SK-N-SH treated with all-trans-retinoic acid at 6 μM for 48 hours (cell line): ENCODE measurements at regions not wholly inside any gene's neighbourhood (a gene's known extent, or its start where the extent isn't known, plus 50 kb on each side); places are given as distances from the start of the nearest gene placed in this dataset.

ENCODE experiments used
- ATAC-seq: fragments of 200-7000 bp; cut with Tn5 transposase; 3 replicates; pipeline ENCODE4 v1.9.1; 2020; ENCODE audit warnings: mild to moderate bottlenecking, moderate library complexity
- ARNTL ChIP-seq: fragments of 450-650 bp; formaldehyde crosslinking; IDR thresholded peaks from 2 replicates; pipeline ENCODE4 v1.5.0; 2020; ENCODE audit warnings: low read depth, mild to moderate bottlenecking, moderate library complexity, borderline replicate concordance
- BACH2 ChIP-seq: fragments of 250-450 bp; sonication (Bioruptor Pico); IDR thresholded peaks from 2 replicates; pipeline ENCODE4 v1.9.0; 2021; ENCODE audit warnings: mild to moderate bottlenecking, borderline replicate concordance
- CSDC2 ChIP-seq: fragments of 250-450 bp; sonication (Bioruptor Pico); IDR thresholded peaks from 2 replicates; pipeline ENCODE4 v1.5.0; 2020; ENCODE audit warnings: mild to moderate bottlenecking, moderate library complexity
- ESRRG ChIP-seq: fragments of 250-450 bp; sonication (Bioruptor Pico); IDR thresholded peaks from 2 replicates; pipeline ENCODE4 v1.6.1; 2021; ENCODE audit warnings: mild to moderate bottlenecking
- GLIS3 ChIP-seq: fragments of 250-450 bp; sonication (Bioruptor Pico); IDR thresholded peaks from 2 replicates; pipeline ENCODE4 v1.5.0; 2020; ENCODE audit warnings: mild to moderate bottlenecking, moderate library complexity
- ISL1 ChIP-seq: fragments of 250-450 bp; sonication (Bioruptor Pico); IDR thresholded peaks from 2 replicates; pipeline ENCODE4 v2.1.2; 2022; ENCODE audit warnings: mild to moderate bottlenecking, moderate library complexity
- OSR1 ChIP-seq: fragments of 250-450 bp; sonication (Bioruptor Pico); IDR thresholded peaks from 2 replicates; pipeline ENCODE4 v1.8.0; 2022; ENCODE audit warnings: moderate library complexity, mild to moderate bottlenecking, inconsistent platforms
- RARB ChIP-seq: fragments of 250-450 bp; sonication (Bioruptor Pico); IDR thresholded peaks from 2 replicates; pipeline ENCODE4 v1.8.0; 2021; ENCODE audit warnings: mild to moderate bottlenecking, moderate library complexity
- SNAI2 ChIP-seq: fragments of 250-450 bp; sonication (Bioruptor Pico); IDR thresholded peaks from 2 replicates; pipeline ENCODE4 v1.5.0; 2020; ENCODE audit warnings: mild to moderate bottlenecking, moderate library complexity
- TCF4 ChIP-seq: fragments of 250-450 bp; sonication (Bioruptor Pico); IDR thresholded peaks from 2 replicates; pipeline ENCODE4 v1.8.0; 2021; ENCODE audit warnings: mild to moderate bottlenecking, moderate library complexity, borderline replicate concordance
- TOX ChIP-seq: fragments of 250-450 bp; sonication (Bioruptor Pico); IDR thresholded peaks from 2 replicates; pipeline ENCODE4 v1.8.0; 2021; ENCODE audit warnings: mild to moderate bottlenecking, moderate library complexity, borderline replicate concordance
- ZFP3 ChIP-seq: fragments of 250-450 bp; sonication (Bioruptor Pico); IDR thresholded peaks from 2 replicates; pipeline ENCODE4 v1.5.0; 2020; ENCODE audit warnings: mild to moderate bottlenecking, moderate library complexity
- ZFP30 ChIP-seq: fragments of 450-650 bp; formaldehyde crosslinking; IDR thresholded peaks from 2 replicates; pipeline ENCODE4 v1.5.0; 2022; ENCODE audit warnings: mild to moderate bottlenecking, moderate library complexity
- ZNF565 ChIP-seq: fragments of 450-650 bp; formaldehyde crosslinking; conservative IDR thresholded peaks from 2 replicates; pipeline ENCODE4 v1.5.0; 2020; ENCODE audit warnings: low read depth, mild to moderate bottlenecking, moderate library complexity
- ZNF70 ChIP-seq: fragments of 450-650 bp; formaldehyde crosslinking; IDR thresholded peaks from 2 replicates; pipeline ENCODE4 v1.5.0; 2020; ENCODE audit warnings: mild to moderate bottlenecking, moderate library complexity
- ZNF8 ChIP-seq: fragments of 450-650 bp; formaldehyde crosslinking; IDR thresholded peaks from 2 replicates; pipeline ENCODE4 v1.5.0; 2020; ENCODE audit warnings: mild to moderate bottlenecking, moderate library complexity
- TF ChIP-seq, protein P1 (sequence below): fragments of 250-450 bp; sonication (Bioruptor Pico); IDR thresholded peaks from 2 replicates; pipeline ENCODE4 v1.5.0; 2020; ENCODE audit warnings: mild to moderate bottlenecking, moderate library complexity
- TF ChIP-seq, protein P2 (sequence below): fragments of 250-450 bp; sonication (Bioruptor Pico); IDR thresholded peaks from 2 replicates; pipeline ENCODE4 v1.8.0; 2021; ENCODE audit warnings: low read depth, mild to moderate bottlenecking, moderate library complexity, borderline replicate concordance
- TF ChIP-seq, protein P3 (sequence below): fragments of 250-450 bp; sonication (Bioruptor Pico); IDR thresholded peaks from 2 replicates; pipeline ENCODE4 v1.8.0; 2020; ENCODE audit warnings: mild to moderate bottlenecking, moderate library complexity, borderline replicate concordance
- TF ChIP-seq, protein P4 (sequence below): fragments of 250-450 bp; sonication (Bioruptor Pico); IDR thresholded peaks from 2 replicates; pipeline ENCODE4 v1.5.1; 2020; ENCODE audit warnings: low read depth, mild to moderate bottlenecking, moderate library complexity

DNA sequence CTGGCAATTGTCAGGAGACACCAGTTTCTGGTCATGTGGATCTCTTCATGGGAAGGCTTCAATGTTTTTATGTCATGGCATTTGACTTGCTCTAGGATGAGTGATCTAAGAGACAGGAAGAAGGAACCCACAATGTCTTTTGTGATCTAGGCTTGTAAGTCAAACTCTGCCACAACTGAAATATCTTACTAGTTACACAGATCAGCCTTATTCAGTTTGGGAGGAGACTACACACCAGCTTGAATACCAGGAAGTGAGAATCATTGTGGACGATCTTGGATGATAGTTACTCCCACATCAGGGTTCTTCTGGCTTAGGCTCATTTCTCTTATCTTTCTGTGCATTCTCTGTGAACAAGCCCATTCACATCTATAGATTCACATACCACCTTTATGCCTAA lies 236.2 kb upstream of the FBXO33 start (continued):
- TF ChIP-seq, protein P1, sequence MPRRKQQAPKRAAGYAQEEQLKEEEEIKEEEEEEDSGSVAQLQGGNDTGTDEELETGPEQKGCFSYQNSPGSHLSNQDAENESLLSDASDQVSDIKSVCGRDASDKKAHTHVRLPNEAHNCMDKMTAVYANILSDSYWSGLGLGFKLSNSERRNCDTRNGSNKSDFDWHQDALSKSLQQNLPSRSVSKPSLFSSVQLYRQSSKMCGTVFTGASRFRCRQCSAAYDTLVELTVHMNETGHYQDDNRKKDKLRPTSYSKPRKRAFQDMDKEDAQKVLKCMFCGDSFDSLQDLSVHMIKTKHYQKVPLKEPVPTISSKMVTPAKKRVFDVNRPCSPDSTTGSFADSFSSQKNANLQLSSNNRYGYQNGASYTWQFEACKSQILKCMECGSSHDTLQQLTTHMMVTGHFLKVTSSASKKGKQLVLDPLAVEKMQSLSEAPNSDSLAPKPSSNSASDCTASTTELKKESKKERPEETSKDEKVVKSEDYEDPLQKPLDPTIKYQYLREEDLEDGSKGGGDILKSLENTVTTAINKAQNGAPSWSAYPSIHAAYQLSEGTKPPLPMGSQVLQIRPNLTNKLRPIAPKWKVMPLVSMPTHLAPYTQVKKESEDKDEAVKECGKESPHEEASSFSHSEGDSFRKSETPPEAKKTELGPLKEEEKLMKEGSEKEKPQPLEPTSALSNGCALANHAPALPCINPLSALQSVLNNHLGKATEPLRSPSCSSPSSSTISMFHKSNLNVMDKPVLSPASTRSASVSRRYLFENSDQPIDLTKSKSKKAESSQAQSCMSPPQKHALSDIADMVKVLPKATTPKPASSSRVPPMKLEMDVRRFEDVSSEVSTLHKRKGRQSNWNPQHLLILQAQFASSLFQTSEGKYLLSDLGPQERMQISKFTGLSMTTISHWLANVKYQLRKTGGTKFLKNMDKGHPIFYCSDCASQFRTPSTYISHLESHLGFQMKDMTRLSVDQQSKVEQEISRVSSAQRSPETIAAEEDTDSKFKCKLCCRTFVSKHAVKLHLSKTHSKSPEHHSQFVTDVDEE (CRISPR knock-in tag), result no peak
- TF ChIP-seq ISL1 (CRISPR knock-in tag), result no peak
- TF ChIP-seq ZNF70 (CRISPR knock-in tag), result no peak
- TF ChIP-seq, protein P2, sequence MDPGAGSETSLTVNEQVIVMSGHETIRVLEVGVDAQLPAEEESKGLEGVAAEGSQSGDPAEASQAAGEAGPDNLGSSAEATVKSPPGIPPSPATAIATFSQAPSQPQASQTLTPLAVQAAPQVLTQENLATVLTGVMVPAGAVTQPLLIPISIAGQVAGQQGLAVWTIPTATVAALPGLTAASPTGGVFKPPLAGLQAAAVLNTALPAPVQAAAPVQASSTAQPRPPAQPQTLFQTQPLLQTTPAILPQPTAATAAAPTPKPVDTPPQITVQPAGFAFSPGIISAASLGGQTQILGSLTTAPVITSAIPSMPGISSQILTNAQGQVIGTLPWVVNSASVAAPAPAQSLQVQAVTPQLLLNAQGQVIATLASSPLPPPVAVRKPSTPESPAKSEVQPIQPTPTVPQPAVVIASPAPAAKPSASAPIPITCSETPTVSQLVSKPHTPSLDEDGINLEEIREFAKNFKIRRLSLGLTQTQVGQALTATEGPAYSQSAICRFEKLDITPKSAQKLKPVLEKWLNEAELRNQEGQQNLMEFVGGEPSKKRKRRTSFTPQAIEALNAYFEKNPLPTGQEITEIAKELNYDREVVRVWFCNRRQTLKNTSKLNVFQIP (CRISPR knock-in tag), result no peak
- TF ChIP-seq SNAI2, result no peak
- no peak for TF ChIP-seq TCF4 (CRISPR knock-in tag)
- TF ChIP-seq ZFP30 (CRISPR knock-in tag), result no peak
- no peak for TF ChIP-seq CSDC2 (CRISPR knock-in tag)

DNA sequence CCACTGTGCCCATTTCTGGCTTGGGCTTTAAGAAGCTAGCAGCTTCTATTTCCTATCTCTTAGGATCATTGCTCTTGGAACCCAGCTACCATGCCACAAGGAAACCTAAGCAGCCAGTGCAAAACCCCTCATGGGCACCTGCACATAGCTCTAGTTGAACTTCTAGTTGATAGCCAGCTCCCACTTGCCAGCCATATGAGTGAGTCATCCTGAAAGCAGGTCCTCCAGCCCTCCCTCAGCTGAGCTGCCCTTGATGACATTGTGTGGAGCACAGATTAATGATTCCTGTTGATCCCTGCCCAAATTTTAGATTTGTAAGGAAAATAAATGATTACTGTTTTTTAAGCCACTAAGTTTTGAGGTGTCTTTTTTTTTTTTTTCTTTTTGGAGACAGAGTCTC lies 234.2 kb upstream of the FBXO33 start:
- ATAC-seq, result no peak

DNA sequence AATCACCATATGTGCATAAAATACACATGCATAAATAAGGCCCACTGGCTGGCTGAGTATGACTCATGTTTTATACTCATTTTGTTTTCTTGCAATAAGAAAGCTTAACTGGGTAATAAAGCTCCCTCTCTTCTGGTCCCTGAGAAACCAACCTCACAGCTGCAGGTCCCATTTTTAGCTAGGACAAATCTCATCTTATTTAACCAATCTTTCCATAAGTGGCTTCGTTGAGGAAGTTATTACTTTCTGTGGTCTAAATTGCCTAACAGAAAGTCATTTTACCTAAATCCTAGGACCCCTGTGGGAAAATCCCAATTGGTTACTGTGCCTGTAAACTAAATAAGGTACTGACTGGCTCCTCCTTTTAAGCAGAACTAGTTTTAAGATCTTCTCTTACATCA lies 232.8 kb upstream of the FBXO33 start:
- no peak for ATAC-seq
- no peak for TF ChIP-seq TCF4 (CRISPR knock-in tag)
- TF ChIP-seq CSDC2 (CRISPR knock-in tag), result no peak
- no peak for TF ChIP-seq RARB (CRISPR knock-in tag)
- TF ChIP-seq BACH2 (CRISPR knock-in tag), result no peak
- no peak for TF ChIP-seq ARNTL (CRISPR knock-in tag)
- TF ChIP-seq ISL1 (CRISPR knock-in tag), result no peak
- TF ChIP-seq, protein P3, sequence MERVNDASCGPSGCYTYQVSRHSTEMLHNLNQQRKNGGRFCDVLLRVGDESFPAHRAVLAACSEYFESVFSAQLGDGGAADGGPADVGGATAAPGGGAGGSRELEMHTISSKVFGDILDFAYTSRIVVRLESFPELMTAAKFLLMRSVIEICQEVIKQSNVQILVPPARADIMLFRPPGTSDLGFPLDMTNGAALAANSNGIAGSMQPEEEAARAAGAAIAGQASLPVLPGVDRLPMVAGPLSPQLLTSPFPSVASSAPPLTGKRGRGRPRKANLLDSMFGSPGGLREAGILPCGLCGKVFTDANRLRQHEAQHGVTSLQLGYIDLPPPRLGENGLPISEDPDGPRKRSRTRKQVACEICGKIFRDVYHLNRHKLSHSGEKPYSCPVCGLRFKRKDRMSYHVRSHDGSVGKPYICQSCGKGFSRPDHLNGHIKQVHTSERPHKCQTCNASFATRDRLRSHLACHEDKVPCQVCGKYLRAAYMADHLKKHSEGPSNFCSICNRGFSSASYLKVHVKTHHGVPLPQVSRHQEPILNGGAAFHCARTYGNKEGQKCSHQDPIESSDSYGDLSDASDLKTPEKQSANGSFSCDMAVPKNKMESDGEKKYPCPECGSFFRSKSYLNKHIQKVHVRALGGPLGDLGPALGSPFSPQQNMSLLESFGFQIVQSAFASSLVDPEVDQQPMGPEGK (CRISPR knock-in tag), result no peak
- TF ChIP-seq ZNF8 (CRISPR knock-in tag), result no peak
- TF ChIP-seq GLIS3 (CRISPR knock-in tag), result no peak
- TF ChIP-seq ZFP3 (CRISPR knock-in tag), result no peak

More for the DNA sequence above, 234.2 kb upstream of the FBXO33 start:
- TF ChIP-seq ARNTL (CRISPR knock-in tag), result no peak
- TF ChIP-seq BACH2 (CRISPR knock-in tag), result no peak
- TF ChIP-seq TOX (CRISPR knock-in tag), result no peak
- no peak for TF ChIP-seq SNAI2
- no peak for TF ChIP-seq CSDC2 (CRISPR knock-in tag)
- TF ChIP-seq ESRRG, result no peak
- TF ChIP-seq OSR1 (CRISPR knock-in tag), result no peak
- no peak for TF ChIP-seq TCF4 (CRISPR knock-in tag)
- TF ChIP-seq, protein P4, sequence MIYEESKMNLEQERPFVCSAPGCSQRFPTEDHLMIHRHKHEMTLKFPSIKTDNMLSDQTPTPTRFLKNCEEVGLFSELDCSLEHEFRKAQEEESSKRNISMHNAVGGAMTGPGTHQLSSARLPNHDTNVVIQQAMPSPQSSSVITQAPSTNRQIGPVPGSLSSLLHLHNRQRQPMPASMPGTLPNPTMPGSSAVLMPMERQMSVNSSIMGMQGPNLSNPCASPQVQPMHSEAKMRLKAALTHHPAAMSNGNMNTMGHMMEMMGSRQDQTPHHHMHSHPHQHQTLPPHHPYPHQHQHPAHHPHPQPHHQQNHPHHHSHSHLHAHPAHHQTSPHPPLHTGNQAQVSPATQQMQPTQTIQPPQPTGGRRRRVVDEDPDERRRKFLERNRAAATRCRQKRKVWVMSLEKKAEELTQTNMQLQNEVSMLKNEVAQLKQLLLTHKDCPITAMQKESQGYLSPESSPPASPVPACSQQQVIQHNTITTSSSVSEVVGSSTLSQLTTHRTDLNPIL (CRISPR knock-in tag), result no peak
- TF ChIP-seq ZNF565, result no peak

DNA sequence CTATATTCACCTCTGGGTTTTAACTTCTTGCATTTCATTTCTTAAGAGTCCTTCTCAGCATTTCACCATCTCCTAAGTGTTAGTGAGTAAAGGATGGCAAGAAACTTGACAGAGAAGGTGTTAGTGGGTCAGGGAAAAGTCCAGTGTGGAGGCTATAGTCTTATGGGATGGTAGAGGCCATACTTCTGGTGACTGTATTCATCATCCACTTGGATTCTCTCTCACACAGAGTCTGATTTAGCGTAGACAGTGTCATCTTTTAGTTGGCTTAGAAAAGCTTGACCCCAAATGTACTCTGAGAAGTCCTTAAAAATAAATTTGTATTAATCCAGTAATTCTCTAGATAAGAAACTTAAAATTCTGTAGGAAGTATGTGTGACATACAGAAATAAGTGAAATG lies 232.4 kb upstream of the FBXO33 start:
- TF ChIP-seq ISL1 (CRISPR knock-in tag), result no peak
- no peak for TF ChIP-seq TOX (CRISPR knock-in tag)
- no peak for TF ChIP-seq ARNTL (CRISPR knock-in tag)
- no peak for TF ChIP-seq ZNF565
- no peak for TF ChIP-seq ZFP3 (CRISPR knock-in tag)
- no peak for TF ChIP-seq GLIS3 (CRISPR knock-in tag)
- TF ChIP-seq, protein P4 (CRISPR knock-in tag), result no peak
- no peak for TF ChIP-seq RARB (CRISPR knock-in tag)
- no peak for TF ChIP-seq CSDC2 (CRISPR knock-in tag)
- ATAC-seq, result no peak
